Activated CD4-positive, alpha-beta T cell treated with anti-CD3 and anti-CD28 coated beads, Interleukin-2, amount 10 ng/mL, durations not matched to agents 7 days and 5 days (primary cell): ENCODE measurements at regions not wholly inside any gene's neighbourhood (a gene's known extent, or its start where the extent isn't known, plus 50 kb on each side); places are given as distances from the start of the nearest gene placed in this dataset.

Experiments used
- CTCF ChIA-PET: fragments of 350-600 bp; sonication (Branson Sonifier 250); formaldehyde crosslinking; loops from one replicate; lab custom pipeline; 2021; ENCODE audit warnings: antibody characterized with exemption; lab: Charles Lee
- POLR2A ChIA-PET: fragments of 350-600 bp; sonication (Branson Sonifier 250); formaldehyde crosslinking; loops from one replicate; lab custom pipeline; 2021; ENCODE audit warnings: antibody characterized with exemption; lab: Charles Lee
- DNase-seq: peaks from one replicate; pipeline ENCODE4 v3.0.0-alpha.2; 2020
- H3K27ac Mint-ChIP-seq: one replicate; pipeline ENCODE4 v1.8.0; 2021; ENCODE audit warnings: mild to moderate bottlenecking, moderate library complexity, mixed read lengths
- H3K27me3 Mint-ChIP-seq: one replicate; pipeline ENCODE4 v1.8.0; 2021; ENCODE audit warnings: mixed read lengths
- H3K36me3 Mint-ChIP-seq: one replicate; pipeline ENCODE4 v1.8.0; 2021; ENCODE audit warnings: low read depth, mixed read lengths
- H3K4me1 Mint-ChIP-seq: one replicate; pipeline ENCODE4 v1.8.0; 2021; ENCODE audit warnings: mixed read lengths
- H3K4me3 Mint-ChIP-seq: one replicate; pipeline ENCODE4 v1.8.0; 2021; ENCODE audit warnings: mild to moderate bottlenecking, moderate library complexity, mixed read lengths
- H3K9me3 Mint-ChIP-seq: one replicate; pipeline ENCODE4 v1.8.0; 2021; ENCODE audit warnings: mixed read lengths

GRCh38 chr21:38699048-38699447 is 106.7 kb upstream of the ETS2 start:
- Mint-ChIP-seq H3K4me1 (no peaks in the 10 kb centered on the region), H3K36me3 (no peaks in the 10 kb centered on the region), H3K27ac (no peak overlapping the region), H3K9me3 (no peaks in the 10 kb centered on the region), H3K27me3 (peaks cover 14% of the 10 kb centered on the region), H3K4me3 (no peak overlapping the region)
- no peak for DNase-seq
- ChIA-PET CTCF (interaction anchor here (1.0 kb wide), 1 partner anchor 12 kb away, joined by 3 read pairs; no protein-coding TSS in a partner anchor), POLR2A (no interaction called here)

GRCh38 chr21:38702196-38702595 is 103.5 kb upstream of the ETS2 start:
- Mint-ChIP-seq H3K27me3 (peaks cover 18% of the 10 kb centered on the region), H3K9me3 (no peaks in the 10 kb centered on the region), H3K4me1 (no peaks in the 10 kb centered on the region), H3K4me3 (no peak overlapping the region), H3K36me3 (no peaks in the 10 kb centered on the region), H3K27ac (no peak overlapping the region)
- CTCF ChIA-PET: no interaction called here
- DNase-seq: no peak
- POLR2A ChIA-PET: no interaction called here

- no peak for DNase-seq
- Mint-ChIP-seq H3K9me3 (no peaks in the 10 kb centered on the region), H3K27ac (no peak overlapping the region), H3K4me3 (no peak overlapping the region), H3K36me3 (no peaks in the 10 kb centered on the region), H3K4me1 (no peaks in the 10 kb centered on the region), H3K27me3 (peaks cover 13% of the 10 kb centered on the region)
- CTCF ChIA-PET: interaction anchor here (0.7 kb wide), 1 partner anchor 21 kb away, joined by 4 read pairs; no protein-coding TSS in a partner anchor
- POLR2A ChIA-PET: no interaction called here
These were observed 95.9 kb upstream of the ETS2 start for GRCh38 chr21:38709876-38710275.

- no peaks in the 10 kb centered on the region for H3K4me1 Mint-ChIP-seq
- DNase-seq: no peak
- POLR2A ChIA-PET: no interaction called here
These were observed 93.7 kb upstream of the ETS2 start for GRCh38 chr21:38712071-38712470.

GRCh38 chr21:38712664-38713063 is 93.1 kb upstream of the ETS2 start:
- ChIA-PET CTCF (interaction anchor here (0.5 kb wide), 1 partner anchor 35 kb away, joined by 3 read pairs; no protein-coding TSS in a partner anchor), POLR2A (no interaction called here)
- Mint-ChIP-seq H3K27ac (no peak overlapping the region), H3K27me3 (peaks cover 7% of the 10 kb centered on the region), H3K9me3 (no peaks in the 10 kb centered on the region), H3K36me3 (no peaks in the 10 kb centered on the region), H3K4me3 (no peak overlapping the region), H3K4me1 (no peaks in the 10 kb centered on the region)
- DNase-seq: no peak

More at GRCh38 chr21:38712071-38712470, 93.7 kb upstream of the ETS2 start:
- Mint-ChIP-seq H3K9me3 (no peaks in the 10 kb centered on the region), H3K36me3 (no peaks in the 10 kb centered on the region), H3K27me3 (peaks cover 7% of the 10 kb centered on the region), H3K4me3 (no peak overlapping the region), H3K27ac (no peak overlapping the region)
- CTCF ChIA-PET: interaction anchor here (0.5 kb wide), 1 partner anchor 34 kb away, joined by 3 read pairs; no protein-coding TSS in a partner anchor

GRCh38 chr21:38714039-38714817 is 91.5 kb upstream of the ETS2 start:
- no peaks in the 10 kb centered on the region for H3K36me3 Mint-ChIP-seq
- H3K27ac Mint-ChIP-seq: no peak overlapping the region
- ChIA-PET POLR2A (no interaction called here), CTCF (no interaction called here)
- no peaks in the 10 kb centered on the region for H3K4me1 Mint-ChIP-seq
- peaks cover 7% of the 10 kb centered on the region for H3K27me3 Mint-ChIP-seq
- no peak for DNase-seq
- H3K4me3 Mint-ChIP-seq: no peak overlapping the region
- H3K9me3 Mint-ChIP-seq: no peaks in the 10 kb centered on the region

GRCh38 chr21:38714999-38715398 is 90.7 kb upstream of the ETS2 start:
- DNase-seq: no peak
- CTCF ChIA-PET: no interaction called here
- Mint-ChIP-seq H3K4me1 (no peaks in the 10 kb centered on the region), H3K36me3 (no peaks in the 10 kb centered on the region), H3K27me3 (peaks cover 7% of the 10 kb centered on the region), H3K4me3 (no peak overlapping the region), H3K9me3 (no peaks in the 10 kb centered on the region), H3K27ac (no peak overlapping the region)
- POLR2A ChIA-PET: no interaction called here

- no peak overlapping the region for H3K4me3 Mint-ChIP-seq
- H3K27me3 Mint-ChIP-seq: peaks cover 7% of the 10 kb centered on the region
These were observed 89.6 kb upstream of the ETS2 start for GRCh38 chr21:38716088-38716487.

GRCh38 chr21:38716942-38717341 is 88.8 kb upstream of the ETS2 start:
- Mint-ChIP-seq H3K4me3 (no peak overlapping the region), H3K9me3 (no peaks in the 10 kb centered on the region), H3K4me1 (no peaks in the 10 kb centered on the region), H3K36me3 (no peaks in the 10 kb centered on the region), H3K27ac (no peak overlapping the region), H3K27me3 (peaks cover 5% of the 10 kb centered on the region)
- DNase-seq: no peak
- ChIA-PET POLR2A (no interaction called here), CTCF (no interaction called here)

More at GRCh38 chr21:38716088-38716487, 89.6 kb upstream of the ETS2 start:
- DNase-seq: no peak
- Mint-ChIP-seq H3K4me1 (no peaks in the 10 kb centered on the region), H3K27ac (no peak overlapping the region), H3K36me3 (no peaks in the 10 kb centered on the region), H3K9me3 (no peaks in the 10 kb centered on the region)
- ChIA-PET POLR2A (no interaction called here), CTCF (no interaction called here)

GRCh38 chr21:38718481-38718880 is 87.2 kb upstream of the ETS2 start:
- ChIA-PET CTCF (interaction anchor here (0.6 to 1.4 kb wide), 3 partner anchors 16 to 367 kb away, joined by 3 to 5 read pairs (median 4); no protein-coding TSS in a partner anchor), POLR2A (no interaction called here)
- no peak for DNase-seq
- no peaks in the 10 kb centered on the region for H3K4me1 Mint-ChIP-seq
- H3K36me3 Mint-ChIP-seq: no peaks in the 10 kb centered on the region
- H3K4me3 Mint-ChIP-seq: no peak overlapping the region
- H3K27ac Mint-ChIP-seq: no peak overlapping the region
- H3K9me3 Mint-ChIP-seq: no peaks in the 10 kb centered on the region
- peaks cover 3% of the 10 kb centered on the region for H3K27me3 Mint-ChIP-seq

- no peaks in the 10 kb centered on the region for H3K36me3 Mint-ChIP-seq
- ChIA-PET POLR2A (no interaction called here), CTCF (no interaction called here)
- no peak overlapping the region for H3K4me3 Mint-ChIP-seq
- H3K27me3 Mint-ChIP-seq: peaks cover 3% of the 10 kb centered on the region
- no peak for DNase-seq
- no peaks in the 10 kb centered on the region for H3K4me1 Mint-ChIP-seq
- H3K27ac Mint-ChIP-seq: no peak overlapping the region
- peaks cover 6% of the 10 kb centered on the region for H3K9me3 Mint-ChIP-seq
These were observed 85.7 kb upstream of the ETS2 start for GRCh38 chr21:38720074-38720473.

- ChIA-PET POLR2A (no interaction called here), CTCF (no interaction called here)
- Mint-ChIP-seq H3K9me3 (peaks cover 14% of the 10 kb centered on the region), H3K27me3 (peaks cover 3% of the 10 kb centered on the region), H3K27ac (no peak overlapping the region), H3K4me1 (no peaks in the 10 kb centered on the region), H3K4me3 (no peak overlapping the region), H3K36me3 (no peaks in the 10 kb centered on the region)
- no peak for DNase-seq
These were observed 84.7 kb upstream of the ETS2 start for GRCh38 chr21:38721055-38721454.

- CTCF ChIA-PET: no interaction called here
- Mint-ChIP-seq H3K36me3 (no peaks in the 10 kb centered on the region), H3K4me1 (no peaks in the 10 kb centered on the region), H3K9me3 (peaks cover 15% of the 10 kb centered on the region), H3K27ac (no peak overlapping the region), H3K4me3 (no peak overlapping the region), H3K27me3 (peaks cover 3% of the 10 kb centered on the region)
- DNase-seq: no peak
- POLR2A ChIA-PET: no interaction called here
These were observed 83.8 kb upstream of the ETS2 start for GRCh38 chr21:38721958-38722357.
